HUDEP-2 (cell line): ENCODE measurements at regions not wholly inside any gene's neighbourhood (a gene's known extent, or its start where the extent isn't known, plus 50 kb on each side); places are given as distances from the start of the nearest gene placed in this dataset.

Experiments used
- DNase-seq, 76 experiments: peaks; one replicate each; lab custom pipeline; 2025; ENCODE audit not compliant: unreplicated experiment in 76 of 76; lab: John Stamatoyannopoulos, UW

GRCh38 chr6:47360388-47360787, 50.7 kb upstream of the TNFRSF21 start:
- DNase-seq: peak in 1 of 76 experiments; percentile 8

- DNase-seq: no peak
Observed at GRCh38 chr6:47362857-47363461, 53.3 kb upstream of the TNFRSF21 start.

- no peak for DNase-seq
Observed at GRCh38 chr6:47363736-47364135, 54.0 kb upstream of the TNFRSF21 start.

GRCh38 chr6:47366335-47366890, 56.7 kb upstream of the TNFRSF21 start:
- no peak for DNase-seq

- DNase-seq: no peak
Observed at GRCh38 chr6:47371139-47371869, 61.6 kb upstream of the TNFRSF21 start.

- no peak for DNase-seq
Observed at GRCh38 chr6:47371870-47372255, 62.2 kb upstream of the TNFRSF21 start.

GRCh38 chr6:47372318-47372717, 62.6 kb upstream of the TNFRSF21 start:
- no peak for DNase-seq

- no peak for DNase-seq
Observed at GRCh38 chr6:47375426-47375825, 65.7 kb upstream of the TNFRSF21 start.

- DNase-seq: no peak
Observed at GRCh38 chr6:47376930-47377329, 67.2 kb upstream of the TNFRSF21 start.

- no peak for DNase-seq
Observed at GRCh38 chr6:47377971-47378370, 68.3 kb upstream of the TNFRSF21 start.

- DNase-seq: no peak
Observed at GRCh38 chr6:47379328-47379727, 69.6 kb upstream of the TNFRSF21 start.

- no peak for DNase-seq
Observed at GRCh38 chr6:47380251-47380650, 70.5 kb upstream of the TNFRSF21 start.

GRCh38 chr6:47381036-47381435, 71.3 kb upstream of the TNFRSF21 start:
- no peak for DNase-seq

GRCh38 chr6:47383360-47383759, 73.7 kb upstream of the TNFRSF21 start:
- no peak for DNase-seq

GRCh38 chr6:47391675-47392074, 82.0 kb upstream of the TNFRSF21 start:
- no peak for DNase-seq

- DNase-seq: no peak
Observed at GRCh38 chr6:47392251-47392650, 82.5 kb upstream of the TNFRSF21 start.

GRCh38 chr6:47396401-47397069, 81.1 kb upstream of the CD2AP start:
- no peak for DNase-seq

GRCh38 chr6:47400581-47400980, 77.0 kb upstream of the CD2AP start:
- no peak for DNase-seq

GRCh38 chr6:47402081-47402480, 75.5 kb upstream of the CD2AP start:
- no peak for DNase-seq

- no peak for DNase-seq
Observed at GRCh38 chr6:47403056-47403455, 74.5 kb upstream of the CD2AP start.

GRCh38 chr6:47403801-47404200, 73.8 kb upstream of the CD2AP start:
- no peak for DNase-seq

GRCh38 chr6:47404435-47404834, 73.2 kb upstream of the CD2AP start:
- no peak for DNase-seq
